ENCODE measurements at regions not wholly inside any gene's neighbourhood (a gene's known extent, or its start where the extent isn't known, plus 50 kb on each side); places are given as distances from the start of the nearest gene placed in this dataset.

DNA sequence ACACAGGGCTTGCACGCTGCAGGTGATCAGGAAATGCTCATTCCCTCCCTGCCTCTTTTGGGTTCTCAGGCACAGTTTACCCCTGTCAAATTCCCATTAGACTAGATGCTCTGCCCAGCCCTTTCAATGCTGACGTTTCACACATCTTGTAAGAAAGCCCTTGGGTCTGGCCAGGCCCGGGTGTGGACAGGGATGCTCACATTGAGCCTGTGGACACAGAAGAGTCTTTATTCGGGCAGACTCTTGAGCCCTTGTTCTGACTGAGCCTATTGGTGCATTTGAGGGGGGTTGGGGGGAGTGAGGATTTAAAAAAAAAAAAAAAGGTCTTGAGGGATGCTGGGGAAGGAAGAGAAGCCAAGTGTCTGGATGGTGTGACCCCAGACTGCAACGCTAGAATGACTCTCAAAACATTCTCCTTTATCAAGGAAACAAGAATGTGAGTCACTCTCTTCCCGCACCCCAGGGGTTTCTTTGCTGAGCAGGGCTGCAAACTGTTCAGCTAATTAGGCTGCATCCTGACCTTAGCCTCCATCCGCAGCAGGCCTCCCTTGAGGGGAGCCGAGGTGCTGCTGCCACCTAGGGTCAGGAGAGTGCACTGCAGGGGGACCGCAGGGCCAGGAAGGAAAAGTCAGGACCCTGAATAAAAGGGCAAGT is 53.6 kb upstream of the TMEM72 start:
- peak; percentile 97 for TF ChIP-seq CTCF (IDR thresholded peaks at IDR 0.05; ENCODE audit: low read depth, low read length, missing control alignments)
- no peak overlapping the region for H3K4me3 ChIP-seq (replicated peaks; ENCODE audit: low read depth, low read length)
- DNase-seq (ENCODE audit: extremely low read depth, low read depth): peak; percentile 66

- no peak overlapping the region for H3K4me3 ChIP-seq (replicated peaks; ENCODE audit: low read depth, low read length)
- TF ChIP-seq CTCF (IDR thresholded peaks at IDR 0.05; ENCODE audit: low read depth, low read length, missing control alignments): no peak
- no peak for DNase-seq (ENCODE audit: extremely low read depth, low read depth)
Observed at GRCh38 chr10:44858017-44858371, 53.1 kb upstream of the TMEM72 start.

GRCh38 chr10:44858988-44859387 is 52.1 kb upstream of the TMEM72 start:
- DNase-seq (ENCODE audit: extremely low read depth, low read depth): no peak
- TF ChIP-seq CTCF (IDR thresholded peaks at IDR 0.05; ENCODE audit: low read depth, low read length, missing control alignments): no peak
- H3K4me3 ChIP-seq (replicated peaks; ENCODE audit: low read depth, low read length): no peak overlapping the region

GRCh38 chr10:44859546-44860285 is 51.4 kb upstream of the TMEM72 start:
- no peak for DNase-seq (ENCODE audit: extremely low read depth, low read depth)
- TF ChIP-seq CTCF (IDR thresholded peaks at IDR 0.05; ENCODE audit: low read depth, low read length, missing control alignments): no peak

DNA sequence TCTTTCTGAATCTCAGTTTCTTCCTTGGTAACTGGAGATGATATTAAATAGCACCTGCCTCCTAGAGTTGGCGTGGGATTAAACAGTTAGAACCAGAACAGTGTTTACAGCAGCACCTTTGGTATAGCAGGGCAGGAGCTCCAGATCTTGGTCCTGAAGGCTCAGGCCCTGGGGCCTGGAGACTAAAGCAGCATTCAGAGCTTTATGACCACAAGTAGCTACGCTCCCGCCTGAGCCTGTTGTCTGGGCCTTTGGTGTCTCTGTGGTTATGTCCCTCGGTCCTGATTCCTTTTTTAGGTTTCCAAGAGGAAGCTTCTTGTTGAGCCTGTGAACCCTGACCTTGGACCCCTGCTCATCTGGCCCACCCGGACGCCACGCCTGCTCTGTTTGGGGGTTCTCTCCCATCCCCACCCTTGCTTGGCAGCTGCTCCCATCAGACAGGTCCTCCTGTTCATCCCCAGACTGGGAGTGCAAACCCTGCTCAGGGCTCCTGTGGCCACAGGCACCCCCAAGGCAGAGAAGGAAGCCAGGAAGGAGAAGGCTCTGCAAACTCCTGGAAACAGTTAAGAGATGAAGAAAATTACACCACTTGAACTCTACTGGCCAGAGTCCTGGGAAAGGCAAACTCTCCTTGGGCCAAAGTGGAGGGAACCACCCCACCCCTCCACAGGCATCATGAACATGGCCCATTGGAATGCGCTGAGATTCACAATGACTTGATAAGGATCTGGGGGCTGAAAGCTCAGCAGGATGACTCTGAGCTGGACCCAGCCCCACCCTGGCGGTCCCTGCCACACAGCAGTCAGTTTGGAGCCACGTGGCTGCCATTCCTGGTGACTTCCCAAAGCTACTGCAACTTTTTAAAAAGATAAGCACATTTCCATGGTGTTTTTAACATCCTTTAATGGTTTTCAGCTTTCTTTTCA is 50.1 kb upstream of the TMEM72 start:
- no peak for TF ChIP-seq CTCF (IDR thresholded peaks at IDR 0.05; ENCODE audit: low read depth, low read length, missing control alignments)
- DNase-seq (ENCODE audit: extremely low read depth, low read depth): peak; percentile 48
- H3K4me3 ChIP-seq (replicated peaks; ENCODE audit: low read depth, low read length): no peak overlapping the region

More at GRCh38 chr10:44859546-44860285, 51.4 kb upstream of the TMEM72 start:
- H3K4me3 ChIP-seq (replicated peaks; ENCODE audit: low read depth, low read length): no peak overlapping the region
